ENCODE measurements at regions not wholly inside any gene's neighbourhood (a gene's known extent, or its start where the extent isn't known, plus 50 kb on each side); places are given as distances from the start of the nearest gene placed in this dataset.

GRCh38 chr3:89043406-89043932 is 64.0 kb upstream of the EPHA3 start:
- no peak for TF ChIP-seq CTCF (conservative IDR thresholded peaks at IDR 0.05; ENCODE audit: low read depth, low read length)
- TF ChIP-seq EZH2 (IDR thresholded peaks at IDR 0.05; ENCODE audit: low read length, unreplicated experiment), result no peak
- no peak for TF ChIP-seq EZH2phosphoT487 (IDR thresholded peaks at IDR 0.05; ENCODE audit: borderline replicate concordance, low read length)

All from PC-3 (cell line).